H9 (cell line): ENCODE measurements at regions not wholly inside any gene's neighbourhood (a gene's known extent, or its start where the extent isn't known, plus 50 kb on each side); places are given as distances from the start of the nearest gene placed in this dataset.

Experiments
- DNase-seq: peaks from one replicate; pipeline ENCODE4 v3.0.0-alpha.2; 2017
- H2AFZ ChIP-seq: one replicate; pipeline ENCODE4 v1.6.1; 2013; ENCODE audit warnings: mild to moderate bottlenecking, low read length, control low read depth, moderate library complexity
- H2AK5ac ChIP-seq: 2 replicates; pipeline ENCODE4 v1.6.1; 2013; ENCODE audit warnings: low read length, control low read depth, mixed read lengths; ENCODE audit not compliant: insufficient read length
- H2BK120ac ChIP-seq: one replicate; pipeline ENCODE4 v1.6.1; 2013; ENCODE audit warnings: low read depth, mild to moderate bottlenecking, low read length, control low read depth, inconsistent platforms; ENCODE audit not compliant: poor library complexity, severe bottlenecking
- H2BK12ac ChIP-seq: 2 replicates; pipeline ENCODE4 v1.6.1; 2013; ENCODE audit warnings: low read length, control low read depth, mixed read lengths, low read depth; ENCODE audit not compliant: insufficient read length
- H2BK15ac ChIP-seq: 2 replicates; pipeline ENCODE4 v1.6.1; 2013; ENCODE audit warnings: low read depth, low read length, control low read depth
- H2BK20ac ChIP-seq: one replicate; pipeline ENCODE4 v1.6.1; 2013; ENCODE audit warnings: low read depth, mild to moderate bottlenecking, low read length, control low read depth, inconsistent platforms; ENCODE audit not compliant: poor library complexity, severe bottlenecking
- H2BK5ac ChIP-seq: 2 replicates; pipeline ENCODE4 v1.6.1; 2013; ENCODE audit warnings: low read length, control low read depth, mixed read lengths; ENCODE audit not compliant: insufficient read length
- H3K14ac ChIP-seq: 2 replicates; pipeline ENCODE4 v1.6.1; 2013; ENCODE audit warnings: low read length, control low read depth; ENCODE audit not compliant: insufficient read depth
- H3K18ac ChIP-seq: 2 replicates; pipeline ENCODE4 v1.6.1; 2013; ENCODE audit warnings: low read depth, mild to moderate bottlenecking, mixed read lengths, low read length, control low read depth; ENCODE audit not compliant: insufficient read length
- H3K23ac ChIP-seq: 2 replicates; pipeline ENCODE4 v1.6.1; 2013; ENCODE audit warnings: low read length, control low read depth, mixed read lengths, low read depth; ENCODE audit not compliant: insufficient read length
- H3K23me2 ChIP-seq: 2 replicates; pipeline ENCODE4 v1.6.1; 2013; ENCODE audit warnings: low read depth, mild to moderate bottlenecking, mixed read lengths, low read length, control low read depth; ENCODE audit not compliant: insufficient read length, poor library complexity, severe bottlenecking
- H3K27ac ChIP-seq: 2 replicates; pipeline ENCODE4 v1.5.1; 2013; ENCODE audit warnings: low read length, control low read depth, mixed read lengths, low read depth; ENCODE audit not compliant: insufficient read length
- H3K27me3 ChIP-seq: 2 replicates; pipeline ENCODE4 v1.6.1; 2013; ENCODE audit warnings: low read length, control low read depth, inconsistent platforms; ENCODE audit not compliant: insufficient read depth
- H3K4ac ChIP-seq: 2 replicates; pipeline ENCODE4 v1.6.1; 2013; ENCODE audit warnings: low read depth, mild to moderate bottlenecking, control low read depth, inconsistent platforms, low read length, moderate library complexity
- H3K4me1 ChIP-seq: 2 replicates; pipeline ENCODE4 v1.6.1; 2013; ENCODE audit warnings: low read length, control low read depth, inconsistent platforms; ENCODE audit not compliant: insufficient read depth
- H3K4me2 ChIP-seq: 2 replicates; pipeline ENCODE4 v1.6.1; 2013; ENCODE audit warnings: low read length, control low read depth, mixed read lengths; ENCODE audit not compliant: insufficient read length, insufficient read depth
- H3K56ac ChIP-seq: 2 replicates; pipeline ENCODE4 v1.6.1; 2013; ENCODE audit warnings: low read depth, mild to moderate bottlenecking, mixed read lengths, low read length, control low read depth; ENCODE audit not compliant: insufficient read length
- H3K79me1 ChIP-seq: 2 replicates; pipeline ENCODE4 v1.6.1; 2013; ENCODE audit warnings: low read depth, mild to moderate bottlenecking, moderate library complexity, low read length, control low read depth, inconsistent platforms; ENCODE audit not compliant: insufficient read depth, poor library complexity, severe bottlenecking
- H3K79me2 ChIP-seq: 2 replicates; pipeline ENCODE4 v1.6.1; 2013; ENCODE audit warnings: low read length, control low read depth, inconsistent platforms; ENCODE audit not compliant: insufficient read depth
- H3K9ac ChIP-seq: 2 replicates; pipeline ENCODE4 v1.6.1; 2013; ENCODE audit warnings: low read length, control low read depth, mixed read lengths; ENCODE audit not compliant: insufficient read length; ENCODE audit errors: extremely low read depth
- H3K9me3 ChIP-seq: one replicate; pipeline ENCODE4 v1.6.1; 2013; ENCODE audit warnings: low read depth, low read length, inconsistent platforms; ENCODE audit not compliant: control insufficient read depth
- H3T11ph ChIP-seq: one replicate; pipeline ENCODE4 v1.6.1; 2013; ENCODE audit warnings: mild to moderate bottlenecking, low read length, control low read depth, inconsistent platforms
- H4K20me1 ChIP-seq: one replicate; pipeline ENCODE4 v1.6.1; 2013; ENCODE audit not compliant: control insufficient read depth, insufficient read length, insufficient read depth
- H4K5ac ChIP-seq: 2 replicates; pipeline ENCODE4 v1.6.1; 2013; ENCODE audit warnings: low read depth, mild to moderate bottlenecking, mixed read lengths, low read length, control low read depth; ENCODE audit not compliant: insufficient read length
- H4K8ac ChIP-seq: replicated peaks from 2 replicates; pipeline ENCODE4 v1.6.1; 2013; ENCODE audit warnings: low read length, control low read depth, mixed read lengths, low read depth; ENCODE audit not compliant: insufficient read length
- H4K91ac ChIP-seq: 2 replicates; pipeline ENCODE4 v1.6.1; 2013; ENCODE audit warnings: low read depth, mild to moderate bottlenecking, moderate library complexity, mixed read lengths, low read length, control low read depth; ENCODE audit not compliant: insufficient read length
- H3K27ac Mint-ChIP-seq, 3 experiments: 2 replicates in 2 of 3; 3 replicates in 1 of 3; pipeline ENCODE4 v1.8.0; 2020 to 2021; ENCODE audit warnings: mixed read lengths in 3 of 3, mild to moderate bottlenecking in 1 of 3, moderate library complexity in 1 of 3
- H3K27me3 Mint-ChIP-seq: 2 replicates; pipeline ENCODE4 v1.8.0; 2021; ENCODE audit warnings: low read depth, mild to moderate bottlenecking, moderate library complexity, mixed read lengths
- H3K36me3 Mint-ChIP-seq, 3 experiments: 2 replicates in 2 of 3; 3 replicates in 1 of 3; pipeline ENCODE4 v1.8.0; 2020 to 2021; ENCODE audit warnings: low read depth in 3 of 3, mixed read lengths in 3 of 3; ENCODE audit not compliant: insufficient read depth in 1 of 3
- H3K4me1 Mint-ChIP-seq, 2 experiments: 2 replicates each; pipeline ENCODE4 v1.8.0; 2020; ENCODE audit warnings: mixed read lengths in 2 of 2
- H3K4me3 Mint-ChIP-seq, 2 experiments: 2 replicates in 1 of 2; 3 replicates in 1 of 2; pipeline ENCODE4 v1.8.0; 2020 to 2021; ENCODE audit warnings: mild to moderate bottlenecking in 2 of 2, mixed read lengths in 2 of 2, moderate library complexity in 1 of 2
- H3K9me3 Mint-ChIP-seq, 2 experiments: 2 replicates in 1 of 2; 3 replicates in 1 of 2; pipeline ENCODE4 v1.8.0; 2020; ENCODE audit warnings: mild to moderate bottlenecking in 2 of 2, mixed read lengths in 2 of 2, moderate library complexity in 1 of 2
- CTCF ChIP-seq: fragments of 200-600 bp; sonication (generic); conservative IDR thresholded peaks from 3 replicates; pipeline ENCODE4 v1.8.0; 2021; ENCODE audit warnings: antibody characterized with exemption, mild to moderate bottlenecking
- WGBS: extraction: QIAGEN DNeasy Blood & Tissue Kit; methylation state at CpG from one replicate; pipeline ENCODE4 v1.1.7; 2013; ENCODE audit warnings: missing lambda C conversion rate, low lambda C conversion rate, mixed read lengths; ENCODE audit not compliant: insufficient read length; ENCODE audit errors: extremely low coverage; 5-methylcytosine and 5-hydroxymethylcytosine counted together

GRCh38 chr5:2403296-2403695, 348.2 kb downstream of the IRX2 start:
- no peaks in the 10 kb centered on the region for H3K4me1 ChIP-seq
- no peak overlapping the region for H4K8ac ChIP-seq
- no peak overlapping the region for H4K5ac ChIP-seq
- no peak overlapping the region for H2AFZ ChIP-seq
- no peaks in the 10 kb centered on the region for H3K23me2 ChIP-seq
- H3K9ac ChIP-seq, result no peak overlapping the region
- Mint-ChIP-seq H3K4me1 (no peaks in the 10 kb centered on the region), H3K36me3 (peaks cover 0 to 10% (median 4%) of the 10 kb centered on the region in 3 experiments; a peak in 6 of 7 replicates), H3K27ac (no peak overlapping the region), H3K4me3 (no peak overlapping the region), H3K27me3 (peaks cover 4% of the 10 kb centered on the region), H3K9me3 (peaks cover 5 to 11% of the 10 kb centered on the region in 2 experiments; a peak in 4 of 5 replicates)
- H2BK15ac ChIP-seq, result no peak overlapping the region
- H2BK120ac ChIP-seq, result no peak overlapping the region
- WGBS, result no CpG with 5 or more reads among the region's 1 CpG
- H3K79me2 ChIP-seq, result no peaks in the 10 kb centered on the region
- H2BK12ac ChIP-seq, result no peak overlapping the region
- no peak for DNase-seq
- no peak overlapping the region for H3K14ac ChIP-seq
- no peak overlapping the region for H4K91ac ChIP-seq
- H3K79me1 ChIP-seq, result no peaks in the 10 kb centered on the region
- no peak overlapping the region for H3T11ph ChIP-seq
- H2BK5ac ChIP-seq, result no peak overlapping the region
- no peak overlapping the region for H3K4ac ChIP-seq
- no peak overlapping the region for H3K18ac ChIP-seq
- H2BK20ac ChIP-seq, result no peak overlapping the region
- H3K56ac ChIP-seq, result no peak overlapping the region
- no peaks in the 10 kb centered on the region for H3K27me3 ChIP-seq
- no peaks in the 10 kb centered on the region for H4K20me1 ChIP-seq
- H3K9me3 ChIP-seq, result no peaks in the 10 kb centered on the region
- no peak overlapping the region for H3K4me2 ChIP-seq
- H3K23ac ChIP-seq, result no peak overlapping the region
- no peak overlapping the region for H3K27ac ChIP-seq
- H2AK5ac ChIP-seq, result no peak overlapping the region
- no peak for TF ChIP-seq CTCF
